Superior temporal gyrus (tissue), 1 donor: ENCODE measurements at regions not wholly inside any gene's neighbourhood (a gene's known extent, or its start where the extent isn't known, plus 50 kb on each side); places are given as distances from the start of the nearest gene placed in this dataset.
"Not testable (repeated sequence)": the region's sequence is repeated elsewhere in the genome, so short reads cannot be mapped to it uniquely, and the experiment has no call there.

Source experiments
- DNase-seq: peaks from one replicate; pipeline ENCODE4 v3.0.0-alpha.2; 2016; ENCODE audit errors: extremely low spot score

DNA sequence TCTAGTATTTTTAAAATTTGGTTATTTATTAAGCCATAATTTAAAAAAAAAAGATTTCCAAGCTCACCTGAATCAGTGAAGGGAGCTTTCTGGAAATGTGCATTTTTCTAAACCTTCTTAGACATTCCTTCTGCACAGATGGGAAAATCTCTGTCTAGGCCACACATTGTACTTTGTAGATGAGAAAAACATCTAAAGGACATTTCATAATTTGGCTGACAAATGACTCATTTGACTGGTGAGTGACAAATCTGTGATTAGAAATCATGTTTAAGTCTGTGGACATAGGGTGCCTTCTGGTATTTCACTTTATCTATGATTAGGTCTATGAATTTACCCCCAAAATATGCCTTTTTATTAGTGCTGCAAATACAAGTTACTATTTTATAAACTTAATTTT lies 1044.9 kb upstream of the FLRT2 start:
- DNase-seq = no peak

GRCh38 chr14:84490081-84490480 lies 1039.9 kb upstream of the FLRT2 start:
- DNase-seq = no peak

- no peak for DNase-seq
These were observed 1037.3 kb upstream of the FLRT2 start for GRCh38 chr14:84492685-84493084.

GRCh38 chr14:84493779-84494178 lies 1036.2 kb upstream of the FLRT2 start:
- DNase-seq = no peak

DNA sequence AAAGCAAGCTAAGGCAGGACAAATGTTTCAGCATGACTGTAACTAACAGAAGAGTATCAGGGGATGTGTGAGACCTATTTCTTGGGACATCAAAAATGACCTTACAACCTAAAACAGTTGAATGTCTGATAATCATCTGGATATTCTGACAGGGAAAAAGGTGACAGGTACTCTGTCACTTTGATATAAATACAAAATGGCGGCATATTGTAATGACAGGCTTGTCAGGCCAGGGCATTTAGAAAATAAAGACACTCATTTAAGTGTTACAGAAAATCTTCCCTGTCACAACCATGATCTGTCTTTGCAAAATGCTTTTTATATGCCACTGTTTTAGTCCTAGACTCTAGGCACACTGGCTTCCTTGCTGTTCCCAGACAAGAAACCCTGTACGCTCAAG lies 1033.3 kb upstream of the FLRT2 start:
- no peak for DNase-seq

DNA sequence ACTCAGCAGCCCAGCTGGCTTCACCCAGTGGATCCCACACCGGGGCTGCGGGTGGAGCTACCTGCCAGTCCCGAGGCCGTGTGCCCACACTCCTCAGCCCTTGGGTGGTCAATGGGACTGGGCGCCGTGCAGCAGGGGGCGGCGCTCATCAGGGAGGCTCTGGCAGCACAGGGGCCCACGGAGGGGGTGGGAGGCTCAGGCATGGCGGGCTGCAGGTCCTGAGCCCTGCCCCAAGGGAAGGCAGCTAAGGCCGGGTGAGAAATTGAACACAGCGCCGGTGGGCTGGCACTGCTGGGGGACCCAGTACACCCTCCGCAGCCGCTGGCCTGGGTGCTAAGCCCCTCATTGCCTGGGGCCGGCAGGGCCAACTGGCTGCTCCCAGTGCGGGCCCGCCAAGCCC lies 1017.1 kb upstream of the FLRT2 start:
- not testable (repeated sequence) for DNase-seq

DNA sequence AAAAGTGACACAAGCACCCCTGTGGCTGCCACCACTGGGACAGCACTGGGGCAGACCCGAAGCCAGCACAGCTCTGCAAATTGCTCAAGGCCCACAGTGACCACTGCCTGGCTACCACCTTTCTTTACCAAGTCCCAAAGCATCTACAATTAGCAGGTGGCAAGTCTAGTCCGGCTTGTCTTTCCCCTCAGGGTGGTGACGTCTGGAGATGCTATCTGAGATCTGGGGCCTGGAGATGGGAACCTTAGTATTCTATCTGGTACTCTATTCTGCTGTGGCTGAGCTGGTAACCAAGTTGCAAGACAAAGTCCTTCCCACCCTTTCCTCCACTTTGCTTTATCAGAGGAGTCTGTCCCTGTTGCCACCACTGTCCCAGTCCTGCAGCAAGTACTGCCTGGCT lies 1010.1 kb upstream of the FLRT2 start:
- no peak for DNase-seq

GRCh38 chr14:84520711-84521338 lies 1009.1 kb upstream of the FLRT2 start:
- DNase-seq = no peak

DNA sequence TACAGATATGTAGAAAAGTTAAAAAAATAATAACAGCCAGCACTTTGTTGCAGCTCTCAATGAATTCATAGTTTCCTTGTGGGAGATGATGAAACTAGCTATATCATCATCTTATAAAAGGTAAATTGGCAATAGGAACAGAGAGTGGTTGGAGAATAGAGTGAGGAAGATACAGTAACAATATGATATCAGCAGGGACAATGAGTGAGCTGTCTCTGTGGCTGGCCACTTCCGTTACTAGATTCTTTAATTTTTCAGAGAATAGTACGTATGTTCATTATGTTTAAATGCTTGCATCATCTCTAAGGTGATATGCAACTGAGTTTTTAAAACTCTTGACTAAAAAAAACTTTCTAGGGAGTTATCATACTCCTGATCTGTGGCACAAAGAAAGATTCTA lies 1006.2 kb upstream of the FLRT2 start:
- DNase-seq = no peak

DNA sequence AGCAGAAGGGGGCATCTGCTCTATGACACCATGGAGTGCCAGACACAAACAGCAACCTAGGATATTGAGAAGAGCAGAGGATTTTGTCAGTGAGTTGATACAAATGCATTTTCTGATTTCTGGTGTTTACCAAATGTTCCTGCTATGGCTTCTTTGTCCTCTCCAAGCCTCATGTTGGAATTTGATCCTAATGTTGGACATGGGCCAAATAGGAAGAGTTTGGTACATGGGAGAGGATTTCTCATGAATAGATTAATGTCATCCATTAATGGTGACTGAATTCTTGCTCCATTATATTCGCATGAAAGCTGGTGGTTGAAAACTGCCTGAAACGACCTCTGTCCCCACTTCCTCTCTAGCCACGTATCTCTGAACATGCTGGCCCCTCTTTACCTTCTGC lies 1002.2 kb upstream of the FLRT2 start:
- DNase-seq = no peak

- DNase-seq = no peak
These were observed 997.9 kb upstream of the FLRT2 start for GRCh38 chr14:84532016-84532415.

- no peak for DNase-seq
These were observed 996.7 kb upstream of the FLRT2 start for GRCh38 chr14:84533181-84533725.

GRCh38 chr14:84533791-84534190 lies 996.2 kb upstream of the FLRT2 start:
- no peak for DNase-seq

DNA sequence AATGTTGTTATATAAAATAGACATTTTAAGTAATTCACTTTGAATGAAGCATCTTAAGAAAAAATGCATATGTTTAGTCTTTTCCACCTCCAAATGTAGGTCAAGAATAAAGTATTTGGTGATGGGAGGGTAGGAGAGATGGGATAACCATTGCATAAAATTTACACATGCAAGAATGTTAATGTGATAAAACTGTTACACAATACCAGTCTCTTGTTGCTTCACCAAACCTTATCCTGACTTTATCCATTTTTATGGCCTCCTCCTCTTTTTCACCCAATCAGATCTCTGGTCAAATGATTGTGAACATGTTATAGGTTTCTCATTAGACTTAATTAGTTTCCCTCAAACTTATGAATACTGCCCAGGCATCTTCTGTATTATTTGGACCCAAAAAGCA lies 994.5 kb upstream of the FLRT2 start:
- no peak for DNase-seq

- no peak for DNase-seq
These were observed 994.0 kb upstream of the FLRT2 start for GRCh38 chr14:84535976-84536375.

- DNase-seq = no peak
These were observed 988.9 kb upstream of the FLRT2 start for GRCh38 chr14:84541018-84541417.

DNA sequence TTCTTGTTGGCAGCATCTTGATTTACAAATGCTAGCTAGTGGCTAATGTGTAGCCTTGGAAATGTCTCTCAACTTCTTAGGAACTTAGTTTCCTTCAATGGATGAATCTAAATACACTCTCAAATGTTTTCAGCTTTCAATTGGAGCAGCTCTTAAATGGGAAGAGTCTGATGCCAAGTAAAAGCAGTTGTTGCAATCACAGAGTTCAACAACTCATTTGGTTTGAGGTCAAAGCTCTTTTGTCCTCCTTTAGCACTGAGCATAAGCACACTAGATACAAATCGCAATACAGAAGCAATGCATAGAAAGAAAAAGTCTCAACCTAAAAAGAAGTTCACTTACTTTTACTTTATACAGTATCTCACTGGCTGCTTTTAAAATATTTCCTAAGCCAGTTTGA lies 986.1 kb upstream of the FLRT2 start:
- peak; percentile 39 for DNase-seq

GRCh38 chr14:84544486-84545131 lies 985.3 kb upstream of the FLRT2 start:
- DNase-seq = peak; percentile 48

DNA sequence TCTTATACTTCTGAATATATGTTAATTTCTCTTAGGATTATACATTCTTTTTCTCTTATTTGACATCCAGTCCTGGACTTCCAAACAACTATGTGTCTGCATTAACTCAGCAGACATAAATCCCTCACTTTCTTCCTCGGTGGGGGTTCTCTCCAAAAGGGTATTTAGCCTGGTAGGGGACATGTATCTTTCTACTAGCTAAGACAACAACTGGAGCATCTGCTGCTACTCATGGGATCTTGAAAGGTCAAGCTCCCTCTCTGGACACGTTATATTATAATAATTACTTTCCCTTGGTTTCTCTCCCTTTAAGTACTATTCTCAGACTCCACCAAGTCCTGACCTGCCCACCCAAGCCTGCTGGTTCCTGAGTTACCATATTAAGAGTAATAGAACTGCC lies 983.7 kb upstream of the FLRT2 start:
- no peak for DNase-seq

GRCh38 chr14:84554136-84554535 lies 975.8 kb upstream of the FLRT2 start:
- no peak for DNase-seq

GRCh38 chr14:84555493-84555892 lies 974.5 kb upstream of the FLRT2 start:
- no peak for DNase-seq

DNA sequence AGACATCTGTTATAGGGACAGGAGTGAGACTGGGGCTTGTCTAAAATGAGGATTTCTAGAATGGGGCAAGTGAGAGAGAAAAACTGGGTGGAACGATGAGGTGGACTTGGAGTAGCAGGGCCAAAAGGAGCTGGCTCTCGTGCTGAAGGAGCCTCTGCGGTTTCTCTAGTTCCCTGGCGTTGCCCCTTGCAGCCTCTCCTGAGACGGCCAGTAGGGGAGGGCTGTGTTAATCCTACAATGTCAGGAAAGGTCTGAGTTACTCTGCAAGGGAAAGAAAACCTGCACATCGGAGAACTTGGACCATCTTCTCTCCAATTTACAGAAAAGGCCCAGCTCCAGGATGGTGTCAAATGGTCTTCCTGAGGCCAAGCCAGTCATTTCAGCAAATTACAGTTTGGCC lies 963.8 kb upstream of the FLRT2 start:
- DNase-seq = no peak

- DNase-seq = no peak
These were observed 954.3 kb upstream of the FLRT2 start for GRCh38 chr14:84575681-84576080.

DNA sequence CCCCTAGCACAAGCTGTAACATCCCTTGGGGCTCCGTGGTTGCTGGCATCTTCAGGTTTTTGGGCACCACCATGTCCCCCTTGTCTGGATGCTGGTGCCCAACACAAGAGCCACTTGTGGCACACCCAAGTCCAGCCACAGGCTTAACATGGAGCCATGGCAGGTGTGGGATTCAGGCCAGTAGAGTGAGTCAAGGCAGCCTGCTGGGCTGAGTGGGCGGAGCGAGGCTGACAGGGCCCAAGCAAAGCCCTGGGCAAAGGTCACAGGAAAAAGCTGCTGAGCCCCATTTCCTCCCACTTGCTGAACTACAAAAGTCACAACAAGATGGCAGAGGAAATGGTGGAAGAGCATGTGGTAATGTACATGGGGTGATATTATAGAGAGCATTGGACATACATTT lies 950.7 kb upstream of the FLRT2 start:
- DNase-seq = no peak
